IMR-90 (cell line): ENCODE measurements at regions not wholly inside any gene's neighbourhood (a gene's known extent, or its start where the extent isn't known, plus 50 kb on each side); places are given as distances from the start of the nearest gene placed in this dataset.

Experiments used
- BHLHE40 ChIP-seq: fragments of 150-350 bp; IDR thresholded peaks from 2 replicates; pipeline ENCODE4 v1.6.1; 2016; ENCODE audit warnings: mild to moderate bottlenecking, low read depth, low read length
- CEBPB ChIP-seq: IDR thresholded peaks from 2 replicates; pipeline ENCODE4 v1.6.1; 2012; ENCODE audit warnings: low read depth, low read length, improper control_type of control experiment
- CHD1 ChIP-seq: IDR thresholded peaks from 2 replicates; pipeline ENCODE4 v1.6.1; 2012; ENCODE audit warnings: low read depth, low read length, improper control_type of control experiment
- CTCF ChIP-seq: conservative IDR thresholded peaks from 2 replicates; pipeline ENCODE4 v1.5.1; 2012; ENCODE audit warnings: mild to moderate bottlenecking, low read depth, low read length, improper control_type of control experiment
- FOS ChIP-seq: fragments of 150-350 bp; IDR thresholded peaks from 2 replicates; pipeline ENCODE4 v1.6.1; 2016; ENCODE audit warnings: low read depth, low read length
- POLR2A ChIP-seq: IDR thresholded peaks from 2 replicates; pipeline ENCODE4 v1.6.1; 2012; ENCODE audit warnings: mild to moderate bottlenecking, low read depth, low read length
- RAD21 ChIP-seq: IDR thresholded peaks from 2 replicates; pipeline ENCODE4 v1.6.1; 2012; ENCODE audit warnings: low read length, improper control_type of control experiment
- RFX5 ChIP-seq: IDR thresholded peaks from 2 replicates; pipeline ENCODE4 v1.8.0; 2012; ENCODE audit warnings: low read depth, mild to moderate bottlenecking, low read length, moderate library complexity

DNA sequence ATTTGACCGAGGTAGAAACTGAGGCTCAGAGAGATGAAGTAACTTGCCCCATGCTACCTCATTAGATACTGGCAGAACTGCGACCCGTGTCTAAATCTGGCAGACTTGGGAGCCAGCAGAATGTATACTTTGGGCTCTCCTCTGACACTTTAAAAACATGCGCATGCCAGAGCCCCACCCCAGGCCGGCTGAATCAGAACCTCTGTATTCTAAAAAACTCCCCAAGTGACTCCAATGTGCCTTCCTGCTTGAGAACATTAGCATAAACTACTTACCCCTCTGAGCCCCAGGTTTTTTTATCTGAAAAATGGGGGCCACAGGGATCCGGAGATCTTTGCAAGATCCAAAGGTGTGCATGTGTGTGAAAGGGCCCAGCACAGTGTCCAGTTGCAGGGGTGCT lies 344.7 kb upstream of the USP24 start:
- TF ChIP-seq CTCF (no peak), FOS (no peak), CHD1 (no peak), POLR2A (no peak), BHLHE40 (no peak), RAD21 (no peak), RFX5 (no peak), CEBPB (no peak)
